NCI-H1436 (cell line): ENCODE measurements at regions not wholly inside any gene's neighbourhood (a gene's known extent, or its start where the extent isn't known, plus 50 kb on each side); places are given as distances from the start of the nearest gene placed in this dataset.
A peak's percentile ranks its signal among the peaks of the same experiment; 100 is the strongest.
"Not testable (repeated sequence)": the region's sequence is repeated elsewhere in the genome, so short reads cannot be mapped to it uniquely, and the experiment has no call there.

Experiments used
- DNase-seq: peaks from one replicate; lab custom pipeline; 2025; lab: John Stamatoyannopoulos, UW

GRCh38 chr10:5576780-5577624 lies 52.2 kb downstream of the CALML3 start:
- no peak for DNase-seq

- DNase-seq: not testable (repeated sequence)
Observed at GRCh38 chr10:5580038-5580428, 55.3 kb downstream of the CALML3 start.

- DNase-seq: no peak
Observed at GRCh38 chr10:5581670-5582566, 57.2 kb downstream of the CALML3 start.

- DNase-seq: no peak
Observed at GRCh38 chr10:5582736-5583135, 58.0 kb downstream of the CALML3 start.

- peak; percentile 75 for DNase-seq
Observed at GRCh38 chr10:5583525-5584175, 58.9 kb downstream of the CALML3 start.

- no peak for DNase-seq
Observed at GRCh38 chr10:5584895-5585516, 60.2 kb downstream of the CALML3 start.

GRCh38 chr10:5585517-5586206 lies 60.9 kb downstream of the CALML3 start:
- peak; percentile 13 for DNase-seq

- no peak for DNase-seq
Observed at GRCh38 chr10:5587151-5588079, 62.7 kb downstream of the CALML3 start.

GRCh38 chr10:5588080-5588453 lies 63.3 kb downstream of the CALML3 start:
- no peak for DNase-seq

- no peak for DNase-seq
Observed at GRCh38 chr10:5588603-5589002, 63.8 kb downstream of the CALML3 start.
